ENCODE measurements at regions not wholly inside any gene's neighbourhood (a gene's known extent, or its start where the extent isn't known, plus 50 kb on each side); places are given as distances from the start of the nearest gene placed in this dataset.

GRCh38 chr9:134247918-134248631 is 78.2 kb upstream of the RXRA start:
- no peak for TF ChIP-seq POLR2AphosphoS5 (IDR thresholded peaks at IDR 0.05; ENCODE audit: low read depth)
- no peak for TF ChIP-seq GABPA (IDR thresholded peaks at IDR 0.05; ENCODE audit: low read depth)
- TF ChIP-seq SPI1 (IDR thresholded peaks at IDR 0.05; ENCODE audit: borderline replicate concordance, low read depth), result peak; percentile 85
- Histone ChIP-seq H3K4me3 (replicated peaks; ENCODE audit: insufficient read depth, low read length) (no peak overlapping the region), H3K27me3 (ENCODE audit: insufficient read depth, poor library complexity, severe bottlenecking) (no peaks in the 10 kb centered on the region), H3K27ac (replicated peaks) (no peak overlapping the region)
- DNase-seq (ENCODE audit: low read depth in 1 of 2, low spot score in 1 of 2), result no peak

- Histone ChIP-seq H3K27ac (replicated peaks) (no peak overlapping the region), H3K4me3 (replicated peaks; ENCODE audit: insufficient read depth, low read length) (no peak overlapping the region), H3K27me3 (ENCODE audit: insufficient read depth, poor library complexity, severe bottlenecking) (no peaks in the 10 kb centered on the region)
- TF ChIP-seq REST (IDR thresholded peaks at IDR 0.05; ENCODE audit: insufficient replicate concordance, low read depth) (no peak), GABPA (IDR thresholded peaks at IDR 0.05; ENCODE audit: low read depth) (no peak), POLR2AphosphoS5 (IDR thresholded peaks at IDR 0.05; ENCODE audit: low read depth) (no peak), CTCF (IDR thresholded peaks at IDR 0.05; ENCODE audit: insufficient read depth, low read length) (no peak), SPI1 (IDR thresholded peaks at IDR 0.05; ENCODE audit: borderline replicate concordance, low read depth) (no peak)
- DNase-seq (ENCODE audit: low read depth in 1 of 2, low spot score in 1 of 2), result no peak
Observed at GRCh38 chr9:134251296-134252069, 74.8 kb upstream of the RXRA start.

- no peaks in the 10 kb centered on the region for H3K27me3 ChIP-seq (ENCODE audit: insufficient read depth, poor library complexity, severe bottlenecking)
- TF ChIP-seq POLR2AphosphoS5 (IDR thresholded peaks at IDR 0.05; ENCODE audit: low read depth) (no peak), CTCF (IDR thresholded peaks at IDR 0.05; ENCODE audit: insufficient read depth, low read length) (no peak), REST (IDR thresholded peaks at IDR 0.05; ENCODE audit: insufficient replicate concordance, low read depth) (no peak), SPI1 (IDR thresholded peaks at IDR 0.05; ENCODE audit: borderline replicate concordance, low read depth) (no peak), GABPA (IDR thresholded peaks at IDR 0.05; ENCODE audit: low read depth) (no peak)
- no peak overlapping the region for H3K4me3 ChIP-seq (replicated peaks; ENCODE audit: insufficient read depth, low read length)
- H3K27ac ChIP-seq (replicated peaks), result no peak overlapping the region
- no peak for DNase-seq (ENCODE audit: low read depth in 1 of 2, low spot score in 1 of 2)
Observed at GRCh38 chr9:134252084-134252830, 74.0 kb upstream of the RXRA start.

Measured in HL-60 (cell line).